HCT116 (cell line): ENCODE measurements at regions not wholly inside any gene's neighbourhood (a gene's known extent, or its start where the extent isn't known, plus 50 kb on each side); places are given as distances from the start of the nearest gene placed in this dataset.

Experiments used
- ATAC-seq: fragments of 200-7000 bp; cut with Tn5 transposase; 2 replicates; pipeline ENCODE4 v1.9.1; 2020; ENCODE audit warnings: mild to moderate bottlenecking, moderate library complexity
- BruUV-seq: library from RNA; stranded (reverse); fragments of 400-500 nt; replicated peaks from 2 replicates; lab custom pipeline; 2021; lab: Mats Ljungman, UMichigan
- CTCF ChIA-PET: fragments of 300-600 bp; sonication (Branson Sonifier 250); formaldehyde crosslinking; loops from one replicate; lab custom pipeline; 2021; ENCODE audit warnings: antibody characterized with exemption; lab: Charles Lee
- POLR2A ChIA-PET: fragments of 300-600, 350-600 bp; sonication (Branson Sonifier 250); formaldehyde crosslinking; loops from one replicate; lab custom pipeline; 2021; ENCODE audit warnings: antibody characterized with exemption; lab: Charles Lee
- RAD21 ChIA-PET, 2 experiments: fragments of 300-600 bp; sonication (Branson Sonifier 250); formaldehyde crosslinking; loops; one replicate each; lab custom pipeline; 2023; ENCODE audit warnings: low total read pairs in 2 of 2; ENCODE audit not compliant: uncharacterized antibody in 2 of 2, unreplicated experiment in 2 of 2, low non-redundant PET in 1 of 2; lab: Charles Lee
- DNase-seq: peaks from one replicate; pipeline ENCODE4 v3.0.0-alpha.2; 2010; ENCODE audit warnings: low read depth, low spot score
- H2AFZ ChIP-seq: fragments of 200-600 bp; shearing (Covaris generic), sonication (generic); 2 replicates; pipeline ENCODE4 v1.6.1; 2017; ENCODE audit warnings: low read depth, mixed run types, mixed read lengths, antibody characterized with exemption, low read length; ENCODE audit not compliant: poor library complexity, severe bottlenecking
- H3K27ac ChIP-seq: 2 replicates; pipeline ENCODE4 v1.5.1; 2012; ENCODE audit warnings: low read depth, low read length
- H3K27me3 ChIP-seq: fragments of 200-600 bp; sonication (generic); 2 replicates; pipeline ENCODE4 v1.6.1; 2016; ENCODE audit warnings: mixed run types, low read length, mixed read lengths; ENCODE audit not compliant: insufficient read depth
- H3K36me3 ChIP-seq, 2 experiments: fragments of 200-500 bp in 1 of 2; fragments of 200-600 bp in 1 of 2; sonication (Bioruptor generic) in 1 of 2; sonication (generic) in 1 of 2; 2 replicates each; pipeline versions ENCODE4 v1.5.1 to v1.6.1; 2014 to 2016; ENCODE audit warnings: low read length in 2 of 2, inconsistent platforms in 1 of 2, mixed read lengths in 1 of 2, mixed run types in 1 of 2; ENCODE audit not compliant: insufficient read depth in 2 of 2, control insufficient read depth in 1 of 2
- H3K4me1 ChIP-seq, 2 experiments: fragments of 200-600 bp in 1 of 2; sonication (generic) in 1 of 2; 2 replicates each; pipeline versions ENCODE4 v1.5.1 to v1.6.1; 2012 to 2017; ENCODE audit warnings: low read length in 2 of 2, inconsistent platforms in 1 of 2, mild to moderate bottlenecking in 1 of 2, mixed read lengths in 1 of 2, mixed run types in 1 of 2, moderate library complexity in 1 of 2; ENCODE audit not compliant: insufficient read depth in 2 of 2, control insufficient read depth in 1 of 2
- H3K4me2 ChIP-seq: fragments of 200-600 bp; sonication (generic); 2 replicates; pipeline ENCODE4 v1.6.1; 2017; ENCODE audit warnings: mixed run types, low read length, mixed read lengths
- H3K4me3 ChIP-seq, 2 experiments: fragments of 200-600 bp in 1 of 2; sonication (generic) in 1 of 2; replicated peaks in 1 of 2; 2 replicates each; pipeline ENCODE4 v1.5.1; 2011 to 2016; ENCODE audit warnings: low read length in 2 of 2, control low read depth in 1 of 2, low read depth in 1 of 2, mild to moderate bottlenecking in 1 of 2, mixed read lengths in 1 of 2, mixed run types in 1 of 2
- H3K79me2 ChIP-seq: fragments of 200-600 bp; sonication (generic); 2 replicates; pipeline ENCODE4 v1.6.1; 2017; ENCODE audit warnings: mild to moderate bottlenecking, mixed run types, low read length, moderate library complexity, mixed read lengths; ENCODE audit not compliant: insufficient read depth
- H3K9ac ChIP-seq: fragments of 200-600 bp; sonication (generic); 2 replicates; pipeline ENCODE4 v1.6.1; 2016; ENCODE audit warnings: low read length, mixed read lengths
- H3K9me2 ChIP-seq: fragments of 200-600 bp; sonication (generic), shearing (Covaris generic); 2 replicates; pipeline ENCODE4 v1.6.1; 2017; ENCODE audit warnings: mixed run types, mild to moderate bottlenecking, moderate library complexity; ENCODE audit not compliant: insufficient read depth
- H3K9me3 ChIP-seq, 2 experiments: fragments of 200-500 bp in 1 of 2; fragments of 200-600 bp in 1 of 2; sonication (Bioruptor generic) in 1 of 2; sonication (generic) in 1 of 2; 2 replicates each; pipeline ENCODE4 v1.6.1; 2014 to 2017; ENCODE audit warnings: low read length in 2 of 2, mixed read lengths in 2 of 2, inconsistent platforms in 1 of 2, low read depth in 1 of 2, mild to moderate bottlenecking in 1 of 2, mixed run types in 1 of 2, moderate library complexity in 1 of 2; ENCODE audit not compliant: control insufficient read depth in 1 of 2, insufficient read depth in 1 of 2
- H4K20me1 ChIP-seq: fragments of 200-600 bp; sonication (generic), shearing (Covaris generic); 2 replicates; pipeline ENCODE4 v1.6.1; 2017; ENCODE audit warnings: mixed run types, mild to moderate bottlenecking, moderate library complexity; ENCODE audit not compliant: insufficient read depth
- CBX3 ChIP-seq: IDR thresholded peaks from 2 replicates; pipeline ENCODE4 v1.6.1; 2012; ENCODE audit warnings: low read depth
- CEBPB ChIP-seq: IDR thresholded peaks from 2 replicates; pipeline ENCODE4 v1.6.1; 2012; ENCODE audit warnings: low read depth
- EGR1 ChIP-seq: IDR thresholded peaks from 2 replicates; pipeline ENCODE4 v1.6.1; 2012; ENCODE audit warnings: low read depth
- EZH2 ChIP-seq: fragments of 200-600 bp; sonication (generic); IDR thresholded peaks from 2 replicates; pipeline ENCODE4 v1.6.1; 2017; ENCODE audit warnings: antibody characterized with exemption, mixed run types
- EZH2phosphoT487 ChIP-seq: fragments of 200-600 bp; IDR thresholded peaks from 2 replicates; pipeline ENCODE4 v1.6.1; 2018; ENCODE audit warnings: antibody characterized with exemption, borderline replicate concordance
- FOSL1 ChIP-seq: IDR thresholded peaks from 2 replicates; pipeline ENCODE4 v1.6.1; 2012; ENCODE audit warnings: low read depth
- POLR2A ChIP-seq: IDR thresholded peaks from 2 replicates; pipeline ENCODE4 v1.7.0; 2011; ENCODE audit warnings: borderline replicate concordance; ENCODE audit not compliant: insufficient read depth, insufficient read length; ENCODE audit errors: extremely low read depth
- RAD21 ChIP-seq: IDR thresholded peaks from 2 replicates; pipeline ENCODE4 v1.6.1; 2012; ENCODE audit warnings: low read depth, mild to moderate bottlenecking
- SIN3A ChIP-seq: IDR thresholded peaks from 2 replicates; pipeline ENCODE4 v1.6.1; 2012; ENCODE audit warnings: low read depth
- SRF ChIP-seq: IDR thresholded peaks from 2 replicates; pipeline ENCODE4 v1.6.1; 2012; ENCODE audit warnings: low read depth
- TCF7L2 ChIP-seq: IDR thresholded peaks from 2 replicates; pipeline ENCODE4 v1.7.0; 2011; ENCODE audit warnings: borderline replicate concordance, inconsistent platforms; ENCODE audit not compliant: insufficient read depth, insufficient read length; ENCODE audit errors: extremely low read depth
- YY1 ChIP-seq: IDR thresholded peaks from 2 replicates; pipeline ENCODE4 v1.6.1; 2011; ENCODE audit warnings: low read length, low read depth, moderate library complexity, mild to moderate bottlenecking; ENCODE audit not compliant: insufficient replicate concordance; ENCODE audit errors: extremely low read depth
- ZFX ChIP-seq: fragments of 450-650 bp; IDR thresholded peaks from 2 replicates; pipeline ENCODE4 v1.6.1; 2017
- intact Hi-C: fragments of 100-400 bp; cut with micrococcal nuclease; formaldehyde crosslinking; loops from 2 replicates; pipeline ENCODE4 v1.10.0; 2022
- TF ChIP-seq, protein P1 (sequence below): IDR thresholded peaks from 2 replicates; pipeline ENCODE4 v1.6.1; 2012
- TF ChIP-seq, protein P2 (sequence below): IDR thresholded peaks from 2 replicates; pipeline ENCODE4 v1.6.1; 2012
- TF ChIP-seq, protein P3 (sequence below): IDR thresholded peaks from 2 replicates; pipeline ENCODE4 v1.6.1; 2012; ENCODE audit warnings: low read depth

DNA sequence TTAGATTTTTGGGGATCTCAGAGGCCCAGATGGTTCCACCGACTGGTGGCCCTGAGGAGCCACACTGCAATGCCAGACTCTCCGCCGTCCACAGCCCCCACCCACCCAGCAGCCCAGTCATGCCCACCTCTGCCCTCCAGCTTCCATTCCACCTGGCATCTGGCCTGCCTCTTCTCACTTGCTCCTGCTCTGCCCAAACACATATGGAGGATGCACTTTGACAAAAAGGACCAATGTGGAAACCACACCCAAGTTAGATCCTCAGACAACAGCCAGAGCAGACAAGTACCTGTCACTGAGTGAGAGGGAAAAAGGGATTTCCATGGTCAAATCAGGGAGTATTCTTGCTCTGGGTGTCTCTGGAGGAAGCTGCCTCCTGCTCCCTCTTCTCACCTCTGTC, 120.6 kb upstream of the NXT1 start:
- Histone ChIP-seq H3K36me3 (no peaks in the 10 kb centered on the region), H3K4me2 (no peak overlapping the region), H3K27ac (no peak overlapping the region), H3K79me2 (no peaks in the 10 kb centered on the region), H3K9me2 (no peaks in the 10 kb centered on the region), H2AFZ (no peak overlapping the region), H3K9ac (no peak overlapping the region), H4K20me1 (no peaks in the 10 kb centered on the region), H3K27me3 (peaks cover 2% of the 10 kb centered on the region; the same call in 1 of the 2 replicates), H3K4me1 (peaks cover 2 to 25% of the 10 kb centered on the region in 2 experiments; a peak in 2 of 4 replicates), H3K9me3 (no peaks in the 10 kb centered on the region; a peak in 1 of 4 replicates), H3K4me3 (no peak overlapping the region)
- ATAC-seq (no peak), DNase-seq (no peak)
- no TSS peak for BruUV-seq
- RAD21 ChIA-PET, result no interaction called here
- TF ChIP-seq SIN3A (no peak), ZFX (no peak), TCF7L2 (no peak), FOSL1 (no peak), RAD21 (no peak), SRF (no peak), CBX3 (no peak), CEBPB (no peak), YY1 (no peak), POLR2A (no peak), EGR1 (no peak), EZH2phosphoT487 (no peak)
- TF ChIP-seq, protein P1, sequence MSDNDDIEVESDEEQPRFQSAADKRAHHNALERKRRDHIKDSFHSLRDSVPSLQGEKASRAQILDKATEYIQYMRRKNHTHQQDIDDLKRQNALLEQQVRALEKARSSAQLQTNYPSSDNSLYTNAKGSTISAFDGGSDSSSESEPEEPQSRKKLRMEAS, result no peak
- POLR2A ChIA-PET, result no interaction called here
- intact Hi-C loops, result no loop called here
- CTCF ChIA-PET, result no interaction called here

DNA sequence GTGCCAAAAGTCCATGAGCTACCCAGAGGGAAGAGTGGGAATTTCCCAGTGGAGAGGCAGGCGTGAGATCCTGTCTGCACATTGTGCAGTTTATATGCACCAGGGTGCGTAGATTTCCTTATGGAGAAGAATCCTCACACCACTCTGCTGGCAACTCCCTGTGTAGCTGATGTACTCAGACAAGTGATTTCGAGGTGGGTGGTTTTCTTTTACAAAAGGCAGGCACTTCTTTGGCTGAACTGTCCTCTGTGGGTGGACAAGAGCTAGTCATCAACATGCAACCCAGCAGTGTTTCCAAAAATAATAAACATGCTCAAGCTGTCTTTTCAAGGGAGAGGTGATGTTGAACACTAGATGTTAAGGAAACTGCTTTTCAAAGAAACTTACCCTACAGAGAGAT, 121.7 kb upstream of the NXT1 start:
- ChIA-PET RAD21 (no interaction called here), POLR2A (no interaction called here), CTCF (interaction anchor here (1.0 kb wide), 1 partner anchor 112 kb away, joined by 3 read pairs; no protein-coding TSS in a partner anchor)
- TF ChIP-seq, protein P2, sequence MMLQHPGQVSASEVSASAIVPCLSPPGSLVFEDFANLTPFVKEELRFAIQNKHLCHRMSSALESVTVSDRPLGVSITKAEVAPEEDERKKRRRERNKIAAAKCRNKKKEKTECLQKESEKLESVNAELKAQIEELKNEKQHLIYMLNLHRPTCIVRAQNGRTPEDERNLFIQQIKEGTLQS, result no peak
- TF ChIP-seq SIN3A, result no peak
- TF ChIP-seq EZH2, result no peak
- TF ChIP-seq ZFX, result no peak
- TF ChIP-seq, protein P3, sequence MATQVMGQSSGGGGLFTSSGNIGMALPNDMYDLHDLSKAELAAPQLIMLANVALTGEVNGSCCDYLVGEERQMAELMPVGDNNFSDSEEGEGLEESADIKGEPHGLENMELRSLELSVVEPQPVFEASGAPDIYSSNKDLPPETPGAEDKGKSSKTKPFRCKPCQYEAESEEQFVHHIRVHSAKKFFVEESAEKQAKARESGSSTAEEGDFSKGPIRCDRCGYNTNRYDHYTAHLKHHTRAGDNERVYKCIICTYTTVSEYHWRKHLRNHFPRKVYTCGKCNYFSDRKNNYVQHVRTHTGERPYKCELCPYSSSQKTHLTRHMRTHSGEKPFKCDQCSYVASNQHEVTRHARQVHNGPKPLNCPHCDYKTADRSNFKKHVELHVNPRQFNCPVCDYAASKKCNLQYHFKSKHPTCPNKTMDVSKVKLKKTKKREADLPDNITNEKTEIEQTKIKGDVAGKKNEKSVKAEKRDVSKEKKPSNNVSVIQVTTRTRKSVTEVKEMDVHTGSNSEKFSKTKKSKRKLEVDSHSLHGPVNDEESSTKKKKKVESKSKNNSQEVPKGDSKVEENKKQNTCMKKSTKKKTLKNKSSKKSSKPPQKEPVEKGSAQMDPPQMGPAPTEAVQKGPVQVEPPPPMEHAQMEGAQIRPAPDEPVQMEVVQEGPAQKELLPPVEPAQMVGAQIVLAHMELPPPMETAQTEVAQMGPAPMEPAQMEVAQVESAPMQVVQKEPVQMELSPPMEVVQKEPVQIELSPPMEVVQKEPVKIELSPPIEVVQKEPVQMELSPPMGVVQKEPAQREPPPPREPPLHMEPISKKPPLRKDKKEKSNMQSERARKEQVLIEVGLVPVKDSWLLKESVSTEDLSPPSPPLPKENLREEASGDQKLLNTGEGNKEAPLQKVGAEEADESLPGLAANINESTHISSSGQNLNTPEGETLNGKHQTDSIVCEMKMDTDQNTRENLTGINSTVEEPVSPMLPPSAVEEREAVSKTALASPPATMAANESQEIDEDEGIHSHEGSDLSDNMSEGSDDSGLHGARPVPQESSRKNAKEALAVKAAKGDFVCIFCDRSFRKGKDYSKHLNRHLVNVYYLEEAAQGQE, result no peak
- TF ChIP-seq, protein P1, result no peak
- TF ChIP-seq CBX3, result no peak
- TF ChIP-seq EGR1, result no peak
- no peak for TF ChIP-seq YY1
- TF ChIP-seq TCF7L2, result no peak
- no peak for TF ChIP-seq CEBPB
- peaks cover 2 to 25% of the 10 kb centered on the region in 2 experiments; a peak in 2 of 4 replicates for H3K4me1 ChIP-seq
- H3K4me2 ChIP-seq, result no peak overlapping the region
- no peak for DNase-seq
- H3K9ac ChIP-seq, result no peak overlapping the region
- no peak overlapping the region for H2AFZ ChIP-seq
- H3K27me3 ChIP-seq, result peaks cover 2% of the 10 kb centered on the region; the same call in 1 of the 2 replicates
- no peak overlapping the region for H3K4me3 ChIP-seq
- BruUV-seq, result no TSS peak
- no peaks in the 10 kb centered on the region; a peak in 1 of 4 replicates for H3K9me3 ChIP-seq
- no peaks in the 10 kb centered on the region for H3K9me2 ChIP-seq
- no peak for ATAC-seq
- intact Hi-C loops, result no loop called here
- H4K20me1 ChIP-seq, result no peaks in the 10 kb centered on the region
- H3K27ac ChIP-seq, result no peak overlapping the region
- H3K79me2 ChIP-seq, result no peaks in the 10 kb centered on the region
- H3K36me3 ChIP-seq, result no peaks in the 10 kb centered on the region
